SU-DHL-6 (cell line): ENCODE measurements at regions not wholly inside any gene's neighbourhood (a gene's known extent, or its start where the extent isn't known, plus 50 kb on each side); places are given as distances from the start of the nearest gene placed in this dataset.

Experiments
- EZH2phosphoT487 ChIP-seq: fragments of 200-600 bp; sonication (generic), shearing (Covaris generic); conservative IDR thresholded peaks from 2 replicates; pipeline ENCODE4 v1.6.1; 2018; ENCODE audit warnings: mild to moderate bottlenecking, antibody characterized with exemption, low read length, moderate library complexity, mixed read lengths
- TF ChIP-seq, protein P1 (sequence below): fragments of 200-600 bp; sonication (generic); IDR thresholded peaks from one replicate; pipeline ENCODE4 v1.5.1; 2017; ENCODE audit warnings: antibody characterized with exemption, mild to moderate bottlenecking, low read length, moderate library complexity; ENCODE audit not compliant: insufficient read depth, poor library complexity, severe bottlenecking

DNA sequence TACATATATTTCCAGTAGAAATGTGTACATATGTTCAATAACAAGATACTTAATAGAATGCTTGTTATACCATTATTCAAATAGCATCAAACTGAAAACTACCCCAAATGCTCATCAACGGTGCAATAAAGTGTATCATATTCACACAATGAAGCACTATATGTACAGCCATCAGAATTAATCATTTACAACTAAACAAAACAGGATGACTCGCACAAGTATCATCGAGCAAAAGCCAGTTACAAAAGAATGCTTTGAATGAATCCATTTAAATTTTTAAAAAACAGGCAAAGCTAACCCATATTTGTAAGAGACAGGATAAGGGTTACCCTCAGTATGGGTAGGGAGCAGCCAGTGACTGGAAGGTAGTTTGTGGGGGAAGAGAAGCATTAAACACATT is 132.8 kb upstream of the PDE1A start:
- TF ChIP-seq, protein P1, sequence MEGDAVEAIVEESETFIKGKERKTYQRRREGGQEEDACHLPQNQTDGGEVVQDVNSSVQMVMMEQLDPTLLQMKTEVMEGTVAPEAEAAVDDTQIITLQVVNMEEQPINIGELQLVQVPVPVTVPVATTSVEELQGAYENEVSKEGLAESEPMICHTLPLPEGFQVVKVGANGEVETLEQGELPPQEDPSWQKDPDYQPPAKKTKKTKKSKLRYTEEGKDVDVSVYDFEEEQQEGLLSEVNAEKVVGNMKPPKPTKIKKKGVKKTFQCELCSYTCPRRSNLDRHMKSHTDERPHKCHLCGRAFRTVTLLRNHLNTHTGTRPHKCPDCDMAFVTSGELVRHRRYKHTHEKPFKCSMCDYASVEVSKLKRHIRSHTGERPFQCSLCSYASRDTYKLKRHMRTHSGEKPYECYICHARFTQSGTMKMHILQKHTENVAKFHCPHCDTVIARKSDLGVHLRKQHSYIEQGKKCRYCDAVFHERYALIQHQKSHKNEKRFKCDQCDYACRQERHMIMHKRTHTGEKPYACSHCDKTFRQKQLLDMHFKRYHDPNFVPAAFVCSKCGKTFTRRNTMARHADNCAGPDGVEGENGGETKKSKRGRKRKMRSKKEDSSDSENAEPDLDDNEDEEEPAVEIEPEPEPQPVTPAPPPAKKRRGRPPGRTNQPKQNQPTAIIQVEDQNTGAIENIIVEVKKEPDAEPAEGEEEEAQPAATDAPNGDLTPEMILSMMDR: no peak
- no peak for TF ChIP-seq EZH2phosphoT487
